GM18498 (cell line): ENCODE measurements at regions not wholly inside any gene's neighbourhood (a gene's known extent, or its start where the extent isn't known, plus 50 kb on each side); places are given as distances from the start of the nearest gene placed in this dataset.
"Not testable (repeated sequence)": the region's sequence is repeated elsewhere in the genome, so short reads cannot be mapped to it uniquely, and the experiment has no call there.

Experiments
- ATAC-seq: cut with Tn5 transposase; IDR thresholded peaks from one replicate; pipeline ENCODE4 v1.9.1; 2021; ENCODE audit warnings: mild to moderate bottlenecking, moderate library complexity; ENCODE audit not compliant: unreplicated experiment

- not testable (repeated sequence) for ATAC-seq
Observed at GRCh38 chr14:106348873-106349540, 822.6 kb downstream of the TMEM121 start.

- not testable (repeated sequence) for ATAC-seq
Observed at GRCh38 chr14:106349678-106350457, 823.5 kb downstream of the TMEM121 start.

DNA sequence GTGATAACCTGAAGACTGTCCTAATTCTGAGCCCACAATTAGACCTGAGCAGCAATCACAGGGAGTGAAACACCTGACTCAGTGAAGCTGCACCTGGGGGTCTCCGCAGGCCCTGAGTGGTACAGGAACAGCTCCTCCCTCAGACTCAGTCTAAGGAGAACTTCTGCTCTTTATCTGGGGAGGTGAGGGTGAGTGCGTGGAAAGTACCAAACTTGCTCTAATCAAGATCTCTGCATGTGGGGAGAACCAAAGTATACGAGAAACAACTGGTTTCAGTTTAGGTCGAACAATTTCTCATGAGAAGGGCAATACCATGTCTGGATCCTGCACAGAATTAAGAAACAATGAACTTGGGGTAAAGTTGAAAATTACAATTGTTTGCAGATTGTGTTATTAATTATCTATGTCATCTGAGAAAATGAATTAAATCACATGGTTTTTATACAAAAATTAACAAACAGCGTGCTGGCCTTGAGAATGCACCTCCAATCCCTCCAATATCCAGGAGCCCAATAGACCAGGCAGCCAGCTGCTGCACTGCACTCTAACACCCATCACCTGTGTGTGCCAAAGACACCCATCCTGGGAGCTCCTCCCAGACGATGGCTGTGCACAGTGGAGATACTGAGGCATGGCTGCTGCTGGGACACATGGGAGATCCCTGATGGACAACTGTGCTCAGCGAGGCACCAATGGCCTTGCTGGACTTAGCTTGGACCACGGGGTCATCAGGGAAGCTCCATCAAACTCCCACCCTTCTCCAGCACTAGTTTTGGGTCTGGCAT lies 828.8 kb downstream of the TMEM121 start:
- not testable (repeated sequence) for ATAC-seq

DNA sequence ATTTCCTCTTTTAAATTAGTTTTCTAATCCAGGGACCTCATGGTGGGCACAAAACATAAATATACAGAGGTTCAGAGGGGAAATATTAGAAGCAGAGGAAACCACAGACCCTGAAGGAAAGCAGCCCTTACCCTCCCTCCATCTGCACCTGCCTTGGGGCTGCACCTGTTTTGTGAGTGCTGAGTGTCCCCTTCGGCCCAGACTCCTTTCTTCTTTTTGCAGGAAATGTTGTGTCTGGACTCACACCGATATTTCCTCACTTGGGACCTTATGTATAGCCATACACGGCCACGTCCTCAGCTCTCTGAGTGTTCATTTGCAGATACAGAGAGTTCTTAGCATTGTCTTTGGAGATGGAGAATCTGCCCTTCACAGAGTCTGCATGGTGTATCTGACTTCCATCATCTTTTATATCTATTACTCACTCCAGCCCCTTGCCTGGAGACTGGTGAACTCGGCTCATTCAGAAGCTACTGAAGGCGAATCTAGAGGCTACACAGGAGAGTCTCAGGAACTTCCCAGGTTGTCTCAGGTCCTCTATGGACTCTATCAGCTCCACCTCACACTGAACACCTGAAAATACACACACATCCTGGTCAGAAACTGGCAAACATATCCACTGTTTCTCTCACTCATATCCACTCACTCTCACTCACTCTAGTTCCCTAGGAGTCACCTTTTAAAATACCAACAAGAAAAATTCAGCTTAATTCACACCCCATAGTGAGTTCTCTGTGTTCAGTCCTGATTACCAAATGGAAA lies 829.7 kb downstream of the TMEM121 start:
- ATAC-seq = not testable (repeated sequence)

DNA sequence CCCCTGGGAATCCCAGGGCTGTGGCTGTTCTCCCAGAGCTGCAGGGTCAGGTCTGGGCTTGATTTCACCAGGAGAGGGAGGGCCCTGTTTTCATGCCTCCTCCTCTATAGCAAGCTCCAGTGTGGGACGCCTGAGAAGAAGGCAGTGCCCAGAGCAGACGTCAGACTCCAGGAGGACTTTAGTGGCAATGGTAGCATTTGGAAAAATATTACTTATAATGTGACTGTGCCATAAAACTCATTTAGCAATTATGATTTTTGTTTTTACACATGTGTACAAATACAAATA lies 830.2 kb downstream of the TMEM121 start:
- ATAC-seq = not testable (repeated sequence)

GRCh38 chr14:106359157-106359887 lies 832.9 kb downstream of the TMEM121 start:
- ATAC-seq = not testable (repeated sequence)

GRCh38 chr14:106365371-106365770 lies 839.0 kb downstream of the TMEM121 start:
- not testable (repeated sequence) for ATAC-seq

DNA sequence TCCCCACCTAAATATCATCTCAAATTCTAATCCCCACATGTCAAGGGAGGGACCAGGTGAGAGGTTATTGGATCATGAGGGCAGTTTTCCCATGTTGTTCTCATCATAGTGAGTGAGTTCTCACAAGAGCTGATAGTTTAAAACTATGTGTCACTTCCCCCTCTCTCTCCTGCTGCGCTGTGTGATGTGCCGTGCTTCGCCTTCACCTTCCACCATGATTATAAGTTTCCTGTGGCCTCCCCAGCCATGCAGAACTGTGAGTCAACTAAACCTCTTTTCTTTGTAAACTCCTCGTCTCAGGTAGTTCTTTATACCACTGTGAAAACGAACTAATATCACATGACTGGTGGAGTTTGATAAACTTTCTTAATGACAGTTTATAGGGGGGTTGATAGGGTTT lies 839.5 kb downstream of the TMEM121 start:
- not testable (repeated sequence) for ATAC-seq

DNA sequence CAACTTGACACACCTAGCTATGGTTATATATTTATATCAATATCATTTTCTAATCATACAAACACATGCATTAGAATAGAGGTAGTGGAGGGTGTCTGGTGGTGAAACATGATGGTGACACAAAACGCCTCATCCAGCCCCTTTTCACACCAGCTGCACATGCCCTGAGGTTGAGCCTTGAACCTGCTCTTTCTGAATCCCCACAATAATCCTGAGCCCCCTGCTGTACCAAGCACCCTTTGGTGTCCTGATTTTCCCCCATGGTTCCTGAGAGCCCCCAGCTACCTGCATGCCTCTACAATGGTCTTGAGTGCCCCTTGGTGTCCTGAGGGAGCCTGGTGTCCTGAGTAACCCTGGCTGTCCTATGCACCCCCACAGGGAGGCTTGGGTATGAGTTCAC lies 840.6 kb downstream of the TMEM121 start:
- ATAC-seq = not testable (repeated sequence)

DNA sequence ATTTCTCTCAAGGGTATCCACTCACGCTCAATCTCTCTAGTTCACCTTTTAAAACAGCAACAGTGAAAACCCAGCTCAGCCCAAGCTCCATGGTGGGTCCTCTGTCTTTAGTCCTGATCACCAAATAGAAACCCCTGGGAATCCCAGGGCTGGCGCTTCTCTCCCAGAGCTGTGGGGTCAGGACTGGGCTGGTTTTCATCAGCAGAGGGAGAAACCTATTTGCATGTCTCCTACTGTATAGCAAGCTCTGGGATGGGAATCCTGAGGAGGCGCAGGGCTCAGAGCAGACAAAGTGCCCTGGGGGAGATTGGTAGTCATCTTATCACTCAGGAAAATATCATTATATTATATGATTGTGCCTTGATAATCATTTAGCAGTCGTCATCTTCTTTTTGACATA lies 843.1 kb downstream of the TMEM121 start:
- ATAC-seq = not testable (repeated sequence)

- ATAC-seq = peak; percentile 51
Observed at GRCh38 chr14:106372870-106373652, 846.7 kb downstream of the TMEM121 start.

GRCh38 chr14:106373653-106374110 lies 847.3 kb downstream of the TMEM121 start:
- ATAC-seq = not testable (repeated sequence)

DNA sequence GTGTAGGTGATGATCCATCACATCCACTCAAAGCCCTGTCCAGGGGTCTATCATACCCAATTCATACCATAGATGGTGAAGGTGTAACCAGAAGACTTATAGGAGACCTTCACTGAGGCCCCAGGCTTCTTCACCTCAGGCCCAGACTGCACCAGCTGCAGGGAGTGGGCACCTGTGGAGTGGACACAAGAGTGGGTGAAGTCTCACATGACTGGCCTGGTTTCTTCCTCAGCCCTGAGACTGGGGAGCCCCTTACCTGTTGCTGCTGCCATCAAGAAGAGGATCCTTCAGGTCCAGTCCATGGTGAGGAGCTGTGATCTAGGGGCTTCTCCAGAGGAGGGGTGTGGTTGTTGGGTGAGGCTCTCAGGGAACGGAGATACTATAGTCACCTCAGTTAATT lies 851.0 kb downstream of the TMEM121 start:
- ATAC-seq = no peak

GRCh38 chr14:106378191-106378590 lies 851.8 kb downstream of the TMEM121 start:
- no peak for ATAC-seq

- ATAC-seq = no peak
Observed at GRCh38 chr14:106380740-106381139, 854.4 kb downstream of the TMEM121 start.

- ATAC-seq = not testable (repeated sequence)
Observed at GRCh38 chr14:106389186-106389585, 862.8 kb downstream of the TMEM121 start.

DNA sequence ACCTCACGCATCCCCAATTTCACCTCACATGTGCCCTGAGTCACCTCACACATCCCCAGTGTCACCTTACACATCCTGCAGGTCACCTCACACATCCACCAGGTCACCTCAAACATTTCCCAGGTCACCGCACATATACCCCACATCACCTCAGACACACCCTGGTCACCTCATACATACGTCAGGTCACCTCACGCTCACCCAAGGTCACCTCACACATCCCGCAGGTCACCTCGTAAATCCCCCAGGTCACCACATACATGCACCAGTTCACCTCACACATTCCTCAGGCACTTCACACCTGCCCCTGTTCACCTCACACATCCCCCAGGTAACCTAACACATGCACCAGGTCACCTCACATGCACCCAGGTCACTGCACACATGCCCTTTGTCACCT lies 864.0 kb downstream of the TMEM121 start:
- no peak for ATAC-seq

GRCh38 chr14:106390947-106391346 lies 864.6 kb downstream of the TMEM121 start:
- no peak for ATAC-seq

- ATAC-seq = no peak
Observed at GRCh38 chr14:106393742-106394141, 867.4 kb downstream of the TMEM121 start.
